GM13976 (cell line): ENCODE measurements at regions not wholly inside any gene's neighbourhood (a gene's known extent, or its start where the extent isn't known, plus 50 kb on each side); places are given as distances from the start of the nearest gene placed in this dataset.

Source experiments
- DNase-seq: peaks from one replicate; pipeline ENCODE4 v3.0.0; 2012; ENCODE audit warnings: low spot score
- CTCF ChIP-seq: IDR thresholded peaks from 2 replicates; pipeline ENCODE4 v1.5.1; 2012; ENCODE audit warnings: borderline replicate concordance, mild to moderate bottlenecking; ENCODE audit not compliant: insufficient read depth; ENCODE audit errors: extremely low read depth, missing control alignments, control extremely low read depth
- in situ Hi-C: fragments of 300-500 bp; cut with MboI; formaldehyde crosslinking; loops from one replicate; pipeline ENCODE4 v1.12.0; 2022; ENCODE audit warnings: low sequenced_read_pairs, mixed read lengths, inconsistent platforms; ENCODE audit not compliant: unreplicated experiment

- in situ Hi-C loops = no loop called here
- TF ChIP-seq CTCF = no peak
- DNase-seq = no peak
These were observed 247.3 kb upstream of the GYPC start for GRCh38 chr2:126408671-126409070.

- DNase-seq = no peak
- no peak for TF ChIP-seq CTCF
- in situ Hi-C loops = no loop called here
These were observed 246.1 kb upstream of the GYPC start for GRCh38 chr2:126409850-126410249.

GRCh38 chr2:126413079-126413478 lies 242.9 kb upstream of the GYPC start:
- no peak for DNase-seq
- in situ Hi-C loops = no loop called here
- TF ChIP-seq CTCF = no peak

- no peak for TF ChIP-seq CTCF
- in situ Hi-C loops = no loop called here
- no peak for DNase-seq
These were observed 236.6 kb upstream of the GYPC start for GRCh38 chr2:126419403-126419802.

- DNase-seq = no peak
- in situ Hi-C loops = no loop called here
- TF ChIP-seq CTCF = no peak
These were observed 230.0 kb upstream of the GYPC start for GRCh38 chr2:126425943-126426342.

GRCh38 chr2:126429103-126429502 lies 226.9 kb upstream of the GYPC start:
- TF ChIP-seq CTCF = no peak
- DNase-seq = no peak
- in situ Hi-C loops = no loop called here

GRCh38 chr2:126431136-126431535 lies 224.8 kb upstream of the GYPC start:
- in situ Hi-C loops = no loop called here
- no peak for DNase-seq

More at GRCh38 chr2:126431136-126431535, 224.8 kb upstream of the GYPC start:
- no peak for TF ChIP-seq CTCF
